ENCODE measurements at regions not wholly inside any gene's neighbourhood (a gene's known extent, or its start where the extent isn't known, plus 50 kb on each side); places are given as distances from the start of the nearest gene placed in this dataset.
"Not testable (repeated sequence)": the region's sequence is repeated elsewhere in the genome, so short reads cannot be mapped to it uniquely, and the experiment has no call there.

- no peak for DNase-seq
Measured at GRCh38 chr22:46040471-46041465, 63.8 kb upstream of the WNT7B start.

GRCh38 chr22:46041642-46042041 lies 64.7 kb upstream of the WNT7B start:
- no peak for DNase-seq

GRCh38 chr22:46042786-46043185 lies 65.8 kb upstream of the WNT7B start:
- no peak for DNase-seq

GRCh38 chr22:46043339-46043738 lies 66.4 kb upstream of the WNT7B start:
- DNase-seq, result no peak

- DNase-seq, result peak; percentile 22
Measured at GRCh38 chr22:46043816-46044620, 67.1 kb upstream of the WNT7B start.

GRCh38 chr22:46044621-46045458 lies 67.9 kb upstream of the WNT7B start:
- peak; percentile 26 for DNase-seq

- no peak for DNase-seq
Measured at GRCh38 chr22:46045459-46046298, 68.7 kb upstream of the WNT7B start.

- DNase-seq, result no peak
Measured at GRCh38 chr22:46046299-46046685, 69.3 kb upstream of the WNT7B start.

- DNase-seq, result no peak
Measured at GRCh38 chr22:46047226-46047625, 70.3 kb upstream of the WNT7B start.

GRCh38 chr22:46047841-46048595 lies 71.1 kb upstream of the WNT7B start:
- no peak for DNase-seq

- DNase-seq, result not testable (repeated sequence)
Measured at GRCh38 chr22:46048661-46049060, 71.7 kb upstream of the WNT7B start.

GRCh38 chr22:46049726-46050450 lies 72.9 kb upstream of the WNT7B start:
- no peak for DNase-seq

GRCh38 chr22:46050451-46050845 lies 73.5 kb upstream of the WNT7B start:
- no peak for DNase-seq

- DNase-seq, result no peak
Measured at GRCh38 chr22:46050916-46051614, 74.1 kb upstream of the WNT7B start.

GRCh38 chr22:46051646-46052045 lies 74.7 kb upstream of the WNT7B start:
- DNase-seq, result no peak

GRCh38 chr22:46052331-46052771 lies 75.4 kb upstream of the WNT7B start:
- no peak for DNase-seq

GRCh38 chr22:46052801-46053562 lies 76.0 kb upstream of the WNT7B start:
- peak; percentile 25 for DNase-seq

- peak; percentile 44 for DNase-seq
Measured at GRCh38 chr22:46053563-46054090, 76.7 kb upstream of the WNT7B start.
